ENCODE measurements at regions not wholly inside any gene's neighbourhood (a gene's known extent, or its start where the extent isn't known, plus 50 kb on each side); places are given as distances from the start of the nearest gene placed in this dataset.
A peak's percentile ranks its signal among the peaks of the same experiment; 100 is the strongest.

DNA sequence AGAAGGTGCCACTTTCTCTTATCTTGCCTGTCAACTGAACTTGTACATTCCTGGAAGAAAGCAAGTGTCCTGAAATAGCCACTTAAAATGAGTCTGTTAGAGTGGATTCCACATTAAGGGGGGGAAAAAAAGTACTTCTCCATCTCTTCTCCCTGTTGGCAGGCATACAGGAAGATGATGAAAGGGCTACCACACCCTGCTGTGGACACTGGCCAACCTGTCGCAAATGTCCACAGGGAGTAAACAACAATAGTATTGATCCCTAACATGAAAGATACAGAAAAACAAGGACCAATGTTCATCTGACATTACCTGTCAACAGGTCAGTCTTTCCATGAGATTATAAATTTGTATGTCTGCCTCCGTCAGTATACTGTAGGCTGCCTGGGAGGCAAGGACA lies 265.1 kb upstream of the MAP3K1 start:
- no peak for DNase-seq (ENCODE audit: low read depth, low spot score)

- no peak for DNase-seq (ENCODE audit: low read depth, low spot score)
Measured at GRCh38 chr5:56549096-56549886, 266.1 kb upstream of the MAP3K1 start.

- no peak for DNase-seq (ENCODE audit: low read depth, low spot score)
Measured at GRCh38 chr5:56545016-56545415, 270.3 kb upstream of the MAP3K1 start.

DNA sequence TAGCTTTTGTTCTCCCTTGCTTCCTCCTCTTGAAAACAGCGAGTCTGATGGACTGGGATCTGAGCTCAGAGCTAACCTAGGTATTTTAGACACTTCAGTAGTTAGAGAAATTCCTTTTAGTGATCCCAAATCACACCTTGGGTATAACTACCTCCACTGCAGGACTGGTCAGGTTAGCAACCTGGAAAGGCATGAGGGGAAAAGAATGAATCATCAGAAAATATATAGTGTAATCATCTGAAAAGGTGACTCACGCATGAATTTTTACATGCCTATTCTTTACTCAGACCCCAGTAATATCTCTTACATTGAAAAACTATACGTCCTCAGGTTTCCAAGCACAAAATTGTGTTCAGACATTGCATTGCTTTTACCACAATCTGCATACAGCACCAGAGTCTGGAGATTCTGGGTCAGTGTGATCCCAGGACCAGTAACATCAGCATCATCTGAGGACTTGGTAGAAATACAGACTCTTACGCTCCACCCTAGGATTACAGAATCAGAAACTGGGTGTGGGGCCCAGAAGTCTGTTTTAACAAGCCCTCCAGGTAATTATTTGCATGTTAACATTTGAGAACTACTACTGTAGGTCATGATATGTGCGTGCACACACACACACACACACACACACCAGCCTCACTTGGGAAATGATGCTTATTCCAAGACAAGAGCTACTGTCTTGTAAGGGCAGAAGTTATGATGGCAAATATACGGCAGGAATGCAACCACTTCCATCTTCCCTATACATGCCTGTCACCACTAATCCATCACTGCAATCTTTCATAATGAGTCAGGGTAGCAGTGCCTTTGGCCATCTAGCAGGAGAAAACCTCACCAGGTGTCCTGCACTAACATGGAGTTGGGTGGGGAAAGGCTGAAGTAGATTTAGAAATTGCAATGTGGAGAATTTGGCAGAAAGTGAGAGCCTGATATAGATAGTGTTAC lies 271.6 kb upstream of the MAP3K1 start:
- DNase-seq (ENCODE audit: low read depth, low spot score), result no peak

DNA sequence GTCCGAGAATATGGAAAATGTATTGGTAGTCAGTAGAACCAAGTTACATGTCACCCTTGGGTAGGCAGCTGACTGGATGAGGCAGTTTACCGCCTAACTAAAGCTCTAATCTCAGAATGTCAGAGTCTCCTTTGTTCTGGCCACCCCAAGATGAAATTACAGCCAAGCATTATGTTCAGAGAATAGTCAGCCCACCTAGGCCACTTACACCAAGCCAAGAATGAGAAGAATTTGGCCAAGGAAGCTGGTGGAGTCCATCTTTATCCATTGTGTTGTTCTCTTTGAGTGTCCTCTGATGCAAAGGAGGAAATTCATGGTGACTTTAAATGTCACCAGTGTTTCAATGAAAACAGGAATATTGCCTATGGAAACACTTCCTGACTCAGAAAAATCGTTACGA lies 275.1 kb upstream of the MAP3K1 start:
- DNase-seq (ENCODE audit: low read depth, low spot score), result no peak

DNA sequence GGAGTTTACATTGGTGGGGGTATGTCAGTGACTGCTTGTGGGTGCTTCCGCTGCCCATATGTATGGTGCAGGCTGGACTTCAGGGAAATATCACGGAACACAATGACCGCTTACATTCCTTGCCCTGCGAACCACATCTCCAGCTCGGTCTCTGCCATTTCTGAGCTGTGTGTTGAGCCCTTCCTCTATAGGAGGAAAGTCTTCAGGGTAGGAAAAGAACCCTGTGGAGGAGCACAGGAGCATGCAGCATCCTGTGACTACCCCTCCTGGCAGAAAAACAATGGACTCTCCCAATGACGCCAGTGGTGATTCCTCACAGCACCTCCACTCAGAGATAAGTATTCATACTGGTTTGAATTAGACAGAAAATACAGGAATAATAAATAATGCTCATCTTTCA lies 276.8 kb upstream of the MAP3K1 start:
- no peak for DNase-seq (ENCODE audit: low read depth, low spot score)

DNA sequence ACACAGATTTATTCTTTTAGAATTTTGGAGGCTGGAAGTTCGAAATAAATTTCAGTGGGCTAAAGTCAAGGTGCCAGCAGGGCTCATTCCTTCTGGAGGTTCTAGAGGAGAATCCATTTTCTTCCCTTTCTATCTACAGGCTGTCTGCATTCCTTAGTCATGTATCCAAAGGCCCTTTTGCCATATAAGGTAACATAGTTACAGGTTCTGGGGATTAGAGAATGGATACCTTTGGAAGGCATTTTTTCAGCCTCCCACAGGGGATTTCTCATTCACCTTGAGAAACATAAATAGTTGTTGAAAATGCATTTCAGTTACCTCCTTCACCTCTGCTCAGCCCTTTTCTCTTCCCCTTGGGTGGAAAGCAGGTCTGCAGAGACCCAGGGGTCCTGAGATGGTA lies 280.0 kb upstream of the MAP3K1 start:
- no peak for DNase-seq (ENCODE audit: low read depth, low spot score)

- peak; percentile 44 for DNase-seq (ENCODE audit: low read depth, low spot score)
Measured at GRCh38 chr5:56534102-56534829, 281.1 kb upstream of the MAP3K1 start.

DNA sequence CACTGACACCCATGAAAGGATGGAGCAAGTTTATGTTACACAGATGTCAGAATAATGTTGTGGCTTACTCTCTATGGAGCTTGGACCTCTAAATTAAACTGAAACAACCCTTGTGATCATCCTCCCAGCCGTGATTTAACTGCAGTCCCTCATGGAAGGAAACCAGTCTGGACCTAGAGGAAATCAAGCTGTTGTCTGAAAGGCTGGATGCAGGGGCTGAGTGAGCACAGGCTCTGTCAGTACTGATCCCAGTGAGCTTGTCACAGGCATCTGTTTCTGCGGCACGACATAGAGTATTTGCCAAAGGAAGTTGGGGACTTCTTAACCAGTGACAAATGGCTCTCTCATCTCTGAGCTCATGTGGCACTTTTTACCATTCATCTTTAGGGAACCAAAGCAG lies 282.9 kb upstream of the MAP3K1 start:
- no peak for DNase-seq (ENCODE audit: low read depth, low spot score)

GRCh38 chr5:56530626-56531138 lies 284.7 kb upstream of the MAP3K1 start:
- DNase-seq (ENCODE audit: low read depth, low spot score), result no peak

DNA sequence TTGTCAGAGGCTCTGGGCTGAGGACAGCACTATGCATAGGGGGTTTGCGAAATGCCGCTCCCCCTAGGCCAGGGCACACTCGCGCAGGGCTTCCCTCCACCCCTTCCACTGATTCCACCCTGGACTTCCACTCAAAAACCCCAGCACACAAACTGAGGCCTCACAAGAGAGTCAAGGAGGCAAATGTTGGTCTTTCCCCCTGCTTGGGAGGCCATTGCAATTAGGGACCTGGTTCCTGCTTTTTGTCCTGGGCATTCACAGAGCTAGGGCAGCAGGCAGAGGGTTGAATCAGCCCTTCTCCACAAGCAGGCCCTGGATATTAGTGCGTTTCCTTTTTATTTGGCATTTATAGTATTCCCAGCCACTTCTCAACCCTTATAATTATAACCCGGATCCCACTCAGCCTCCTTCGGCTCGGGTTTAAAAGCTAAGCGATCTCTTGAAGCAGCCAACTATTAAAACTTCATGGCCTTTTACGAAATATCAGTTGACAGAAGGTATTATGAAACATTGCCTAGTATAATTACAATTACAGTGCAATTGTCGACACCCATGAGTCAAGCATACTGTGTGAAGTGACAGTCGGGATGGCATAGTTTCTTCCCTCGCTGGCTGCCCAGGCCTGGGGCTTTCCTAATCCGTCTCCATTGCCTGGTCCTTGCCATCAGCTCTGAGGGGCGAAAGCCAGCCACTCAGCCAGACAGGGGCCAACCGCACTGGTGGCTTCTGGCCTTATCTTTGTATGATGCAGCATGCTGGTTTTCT lies 285.5 kb upstream of the MAP3K1 start:
- DNase-seq (ENCODE audit: low read depth, low spot score), result no peak

GRCh38 chr5:56527174-56527573 lies 288.2 kb upstream of the MAP3K1 start:
- no peak for DNase-seq (ENCODE audit: low read depth, low spot score)

- no peak for DNase-seq (ENCODE audit: low read depth, low spot score)
Measured at GRCh38 chr5:56525113-56525512, 290.2 kb upstream of the MAP3K1 start.

- DNase-seq (ENCODE audit: low read depth, low spot score), result no peak
Measured at GRCh38 chr5:56523790-56524575, 290.9 kb upstream of the ANKRD55 start.

GRCh38 chr5:56522960-56523359 lies 289.8 kb upstream of the ANKRD55 start:
- DNase-seq (ENCODE audit: low read depth, low spot score), result no peak

DNA sequence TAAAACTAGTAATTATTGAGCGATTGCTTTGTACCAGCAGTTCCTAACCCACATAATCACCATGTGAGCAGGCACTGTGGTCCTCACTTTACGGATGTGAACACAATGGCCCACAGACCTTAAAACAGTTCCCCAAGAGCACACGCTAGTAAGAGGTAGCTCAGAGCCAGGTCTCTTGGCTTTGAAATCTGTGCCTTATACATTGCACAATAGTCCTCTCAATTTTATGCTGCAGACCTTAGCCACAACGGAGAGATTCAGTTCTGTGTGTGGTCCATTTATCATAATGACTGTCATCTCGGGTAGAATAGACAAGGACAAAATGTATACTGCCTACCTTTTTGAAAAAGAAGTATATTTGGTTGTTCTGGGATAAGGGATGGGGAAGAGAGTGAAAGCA lies 289.0 kb upstream of the ANKRD55 start:
- DNase-seq (ENCODE audit: low read depth, low spot score), result no peak

GRCh38 chr5:56520986-56521730 lies 288.0 kb upstream of the ANKRD55 start:
- no peak for DNase-seq (ENCODE audit: low read depth, low spot score)

- no peak for DNase-seq (ENCODE audit: low read depth, low spot score)
Measured at GRCh38 chr5:56518820-56519219, 285.7 kb upstream of the ANKRD55 start.

DNA sequence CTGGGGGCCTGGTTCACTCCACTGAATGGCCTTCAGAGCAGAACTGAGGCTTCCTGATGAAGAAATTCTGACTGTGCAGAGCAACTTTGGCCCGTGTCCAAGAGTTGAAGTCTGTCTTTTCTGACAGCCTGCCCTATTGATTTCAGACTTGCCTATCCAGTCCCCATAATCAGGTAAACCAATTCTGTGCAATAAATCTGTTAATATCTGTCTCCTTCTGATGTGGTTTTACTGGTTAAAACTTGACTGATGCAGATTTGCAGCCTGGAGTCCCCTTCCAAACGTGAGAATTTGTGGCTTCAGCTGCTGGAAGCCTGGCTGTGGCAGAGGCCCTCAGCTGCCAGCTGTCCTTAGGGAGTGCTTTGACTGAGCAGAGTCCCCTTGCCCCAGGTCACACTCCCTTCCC lies 283.9 kb upstream of the ANKRD55 start:
- no peak for DNase-seq (ENCODE audit: low read depth, low spot score)

DNA sequence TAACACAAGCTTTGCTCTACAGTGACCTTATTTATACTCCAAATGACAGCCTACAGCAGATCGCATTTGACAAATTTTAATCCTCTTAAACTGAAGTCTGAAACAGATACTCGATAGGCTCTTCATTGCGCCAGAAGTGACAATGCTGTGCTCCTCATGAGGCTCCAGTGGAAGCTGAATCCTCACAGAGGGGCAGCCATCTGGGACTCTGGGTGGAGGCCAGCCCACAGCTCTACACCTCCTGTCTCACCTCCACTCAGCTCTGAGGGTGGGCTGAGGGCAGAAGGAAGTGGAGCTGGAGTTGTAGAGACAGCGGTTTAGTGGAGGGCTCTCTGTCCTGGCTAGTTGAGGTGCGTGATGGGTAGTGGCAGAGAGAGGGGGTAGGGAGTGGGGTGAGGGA lies 283.3 kb upstream of the ANKRD55 start:
- no peak for DNase-seq (ENCODE audit: low read depth, low spot score)

All from ELF-1 (cell line).